ENCODE measurements at regions not wholly inside any gene's neighbourhood (a gene's known extent, or its start where the extent isn't known, plus 50 kb on each side); places are given as distances from the start of the nearest gene placed in this dataset.
A peak's percentile ranks its signal among the peaks of the same experiment; 100 is the strongest.

- in situ Hi-C loops (cut with HindIII; ENCODE audit: low sequenced_read_pairs), result no loop called here
- DNase-seq (ENCODE audit: low spot score), result no peak
Measured at GRCh38 chr2:103734911-103735310, 973.1 kb downstream of the TMEM182 start.

- in situ Hi-C loops (cut with HindIII; ENCODE audit: low sequenced_read_pairs), result no loop called here
- no peak for DNase-seq (ENCODE audit: low spot score)
Measured at GRCh38 chr2:103738108-103738507, 976.3 kb downstream of the TMEM182 start.

DNA sequence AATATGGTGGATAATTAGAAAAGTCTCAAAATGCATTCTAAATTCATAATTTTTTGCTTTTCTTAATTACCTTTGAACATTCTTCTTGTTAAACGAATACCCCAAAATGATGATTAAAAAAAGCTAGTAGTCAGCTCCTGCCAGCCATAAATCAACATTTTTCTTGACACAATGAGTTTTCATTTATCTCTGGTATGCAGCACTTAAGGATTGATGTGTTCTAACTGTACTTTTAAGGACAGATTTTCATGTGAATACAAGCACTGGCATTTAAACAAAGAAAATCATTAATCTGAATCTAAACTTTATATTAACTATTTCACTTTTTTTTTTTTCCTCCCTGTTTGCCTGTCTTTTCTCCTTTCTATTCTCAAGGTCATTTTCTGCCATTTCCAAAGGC is 976.8 kb downstream of the TMEM182 start:
- DNase-seq (ENCODE audit: low spot score), result no peak
- in situ Hi-C loops (cut with HindIII; ENCODE audit: low sequenced_read_pairs), result no loop called here

- in situ Hi-C loops (cut with HindIII; ENCODE audit: low sequenced_read_pairs), result no loop called here
- no peak for DNase-seq (ENCODE audit: low spot score)
Measured at GRCh38 chr2:103739186-103739585, 977.4 kb downstream of the TMEM182 start.

DNA sequence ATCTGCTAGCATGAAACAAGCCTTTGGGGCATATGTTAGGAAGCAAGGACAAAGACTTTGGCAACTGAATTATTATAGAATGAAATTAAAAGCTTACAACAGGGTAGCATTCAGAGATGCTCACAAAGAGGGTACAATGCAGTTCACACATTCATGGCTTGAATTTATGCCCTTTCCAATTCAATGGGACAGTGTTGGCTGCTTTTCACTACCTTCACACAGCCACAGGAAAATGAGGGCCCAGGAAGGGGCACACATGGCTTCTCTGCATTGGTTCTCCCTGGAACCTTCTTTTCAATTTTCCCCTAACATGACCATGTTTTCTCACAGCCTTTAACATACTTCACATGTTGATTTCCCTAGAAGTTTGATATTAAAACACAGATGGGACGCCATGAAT is 978.1 kb downstream of the TMEM182 start:
- no peak for DNase-seq (ENCODE audit: low spot score)
- in situ Hi-C loops (cut with HindIII; ENCODE audit: low sequenced_read_pairs), result no loop called here

DNA sequence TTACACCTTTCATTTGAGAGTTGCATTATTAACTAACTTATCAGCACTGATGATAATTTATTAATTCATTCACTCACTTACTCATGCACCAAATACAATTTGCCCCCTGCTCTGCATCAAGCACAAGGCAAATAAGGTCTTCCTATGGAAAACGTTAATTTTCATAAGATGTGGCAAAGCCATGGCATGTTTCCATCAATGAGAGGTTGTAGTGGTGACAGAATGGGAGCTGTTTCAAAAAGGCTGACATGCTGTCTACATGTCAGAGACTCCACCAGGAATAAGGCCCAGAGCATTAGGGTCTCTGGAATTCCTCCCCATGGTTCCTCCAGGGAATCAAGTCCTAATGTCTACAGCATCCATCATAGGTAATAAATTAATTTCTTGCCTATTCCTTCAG is 978.8 kb downstream of the TMEM182 start:
- in situ Hi-C loops (cut with HindIII; ENCODE audit: low sequenced_read_pairs), result no loop called here
- DNase-seq (ENCODE audit: low spot score), result no peak

DNA sequence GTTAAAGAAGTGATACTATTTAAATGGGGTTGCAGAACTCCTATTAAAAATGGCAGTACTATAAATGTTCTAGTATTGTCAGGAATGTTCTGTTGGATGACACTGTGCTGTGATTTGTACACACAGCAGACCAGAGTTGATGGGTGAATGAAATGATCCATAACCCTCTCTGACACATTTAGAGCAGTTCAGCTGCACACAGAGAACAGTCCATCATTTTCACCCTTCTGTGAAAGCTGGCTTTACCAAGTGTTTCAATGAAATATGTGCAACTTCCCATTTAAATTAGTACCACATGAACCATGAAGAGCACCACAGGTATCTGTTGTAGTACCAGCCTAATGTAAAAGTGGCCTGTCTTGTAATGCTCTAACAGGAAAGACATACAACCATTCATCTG is 981.4 kb downstream of the TMEM182 start:
- in situ Hi-C loops (cut with HindIII; ENCODE audit: low sequenced_read_pairs), result no loop called here
- no peak for DNase-seq (ENCODE audit: low spot score)

DNA sequence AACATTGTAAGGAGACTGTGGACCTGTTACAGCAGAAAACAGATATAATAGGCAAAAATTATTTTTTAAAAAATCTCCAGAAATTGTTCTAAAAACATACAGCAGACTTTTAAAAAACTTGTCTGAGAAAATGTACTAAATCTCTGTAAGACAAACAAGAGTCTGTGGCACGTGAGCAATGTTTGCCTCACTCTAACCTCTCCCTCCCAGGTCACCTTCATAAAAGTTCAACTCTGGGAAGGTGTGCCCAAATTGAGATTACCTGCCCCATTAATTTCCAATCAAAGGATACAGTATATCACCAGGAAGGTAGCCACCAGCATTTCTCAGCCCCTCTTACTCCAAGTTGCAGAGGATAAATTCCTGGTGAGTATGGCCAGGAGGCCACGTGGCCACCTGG is 992.7 kb downstream of the TMEM182 start:
- no peak for DNase-seq (ENCODE audit: low spot score)

DNA sequence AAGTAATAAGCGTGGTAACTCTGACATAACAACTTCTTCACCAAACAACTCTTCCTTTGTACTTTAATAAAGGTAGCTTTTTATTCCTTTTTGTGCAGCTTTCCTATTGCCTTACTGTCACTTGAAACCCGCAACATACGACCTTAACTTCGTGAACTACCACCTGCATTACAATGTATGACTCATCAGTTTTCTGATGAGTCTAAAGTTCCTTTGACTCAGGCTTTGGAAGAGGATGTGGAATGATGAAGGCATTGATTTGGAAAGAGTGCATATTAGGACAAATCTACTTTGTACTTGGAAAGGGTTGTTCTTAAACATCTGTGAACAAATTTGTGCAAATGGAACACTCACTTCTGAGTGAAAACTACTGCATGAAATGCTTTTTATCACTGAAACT is 1012.1 kb downstream of the TMEM182 start:
- no peak for DNase-seq (ENCODE audit: low spot score)
- in situ Hi-C loops (cut with HindIII; ENCODE audit: low sequenced_read_pairs), result no loop called here

More for the DNA sequence above, 992.7 kb downstream of the TMEM182 start:
- in situ Hi-C loops (cut with HindIII; ENCODE audit: low sequenced_read_pairs), result no loop called here

GRCh38 chr2:103780088-103780702 is 1018.4 kb downstream of the TMEM182 start:
- in situ Hi-C loops (cut with HindIII; ENCODE audit: low sequenced_read_pairs), result no loop called here
- no peak for DNase-seq (ENCODE audit: low spot score)

- DNase-seq (ENCODE audit: low spot score), result no peak
- in situ Hi-C loops (cut with HindIII; ENCODE audit: low sequenced_read_pairs), result no loop called here
Measured at GRCh38 chr2:103781313-103781712, 1019.5 kb downstream of the TMEM182 start.

DNA sequence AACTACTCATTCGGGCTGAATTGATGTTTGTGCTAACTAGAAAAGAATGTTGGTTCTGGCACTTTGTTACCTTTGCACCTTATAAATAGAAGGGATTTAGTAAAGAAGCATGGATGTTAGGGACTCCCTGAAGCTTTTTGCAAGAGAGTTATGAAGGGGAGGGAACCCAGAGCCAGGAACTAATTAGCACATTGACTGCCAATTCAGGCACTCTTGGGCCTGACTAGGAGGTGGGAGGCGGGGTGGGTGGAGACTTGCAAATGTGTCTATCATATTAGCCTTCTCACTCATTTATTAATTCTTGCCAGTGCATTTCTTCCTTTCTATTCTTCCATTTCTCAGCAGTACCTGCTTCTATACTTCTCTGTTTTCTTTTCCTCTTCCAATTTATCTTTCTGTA is 1022.4 kb downstream of the TMEM182 start:
- no peak for DNase-seq (ENCODE audit: low spot score)
- in situ Hi-C loops (cut with HindIII; ENCODE audit: low sequenced_read_pairs), result no loop called here

- in situ Hi-C loops (cut with HindIII; ENCODE audit: low sequenced_read_pairs), result no loop called here
- DNase-seq (ENCODE audit: low spot score), result no peak
Measured at GRCh38 chr2:103785432-103785831, 1023.6 kb downstream of the TMEM182 start.

- in situ Hi-C loops (cut with HindIII; ENCODE audit: low sequenced_read_pairs), result no loop called here
- no peak for DNase-seq (ENCODE audit: low spot score)
Measured at GRCh38 chr2:103785956-103786355, 1024.1 kb downstream of the TMEM182 start.

GRCh38 chr2:103788389-103788788 is 1026.6 kb downstream of the TMEM182 start:
- in situ Hi-C loops (cut with HindIII; ENCODE audit: low sequenced_read_pairs), result no loop called here
- no peak for DNase-seq (ENCODE audit: low spot score)

- in situ Hi-C loops (cut with HindIII; ENCODE audit: low sequenced_read_pairs), result no loop called here
- DNase-seq (ENCODE audit: low spot score), result no peak
Measured at GRCh38 chr2:103788951-103789350, 1027.1 kb downstream of the TMEM182 start.

DNA sequence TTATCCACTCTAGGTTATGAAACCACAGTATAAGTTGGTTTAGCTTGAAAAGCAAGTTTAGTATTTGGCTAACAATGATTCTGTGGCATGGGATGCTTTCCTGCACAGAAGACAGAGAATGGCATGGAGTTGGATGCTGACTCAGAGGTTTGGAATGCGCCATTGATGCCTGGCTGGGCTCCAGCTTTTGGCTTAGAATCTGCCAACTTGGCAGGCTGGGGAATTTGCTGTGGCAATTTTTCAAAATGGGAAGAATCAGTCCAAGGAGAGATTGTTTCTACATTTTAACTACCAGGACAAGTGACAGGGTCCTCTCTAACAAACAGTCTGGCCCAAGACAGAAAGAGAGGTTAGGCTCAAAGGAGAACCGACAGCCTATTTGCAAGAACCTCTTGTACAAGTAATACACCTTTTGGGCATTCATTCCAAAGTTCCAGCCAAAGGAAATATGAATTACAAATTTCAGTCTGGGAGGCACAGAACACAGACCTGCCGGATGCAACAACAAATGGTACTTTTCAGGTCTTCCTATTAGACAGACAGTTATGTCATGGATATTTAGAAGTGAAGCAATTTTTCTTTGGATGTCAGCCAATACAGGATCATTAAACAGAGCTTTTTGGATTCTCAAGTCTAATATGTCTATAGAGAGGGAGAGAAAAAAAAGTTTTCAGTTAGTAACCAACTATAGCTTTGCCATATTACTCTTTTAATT is 1027.7 kb downstream of the TMEM182 start:
- in situ Hi-C loops (cut with HindIII; ENCODE audit: low sequenced_read_pairs), result no loop called here
- peak; percentile 30 for DNase-seq (ENCODE audit: low spot score)

GRCh38 chr2:103792042-103792441 is 1030.2 kb downstream of the TMEM182 start:
- in situ Hi-C loops (cut with HindIII; ENCODE audit: low sequenced_read_pairs), result no loop called here
- DNase-seq (ENCODE audit: low spot score), result no peak

- in situ Hi-C loops (cut with HindIII; ENCODE audit: low sequenced_read_pairs), result no loop called here
- DNase-seq (ENCODE audit: low spot score), result no peak
Measured at GRCh38 chr2:103798291-103798690, 1036.5 kb downstream of the TMEM182 start.

DNA sequence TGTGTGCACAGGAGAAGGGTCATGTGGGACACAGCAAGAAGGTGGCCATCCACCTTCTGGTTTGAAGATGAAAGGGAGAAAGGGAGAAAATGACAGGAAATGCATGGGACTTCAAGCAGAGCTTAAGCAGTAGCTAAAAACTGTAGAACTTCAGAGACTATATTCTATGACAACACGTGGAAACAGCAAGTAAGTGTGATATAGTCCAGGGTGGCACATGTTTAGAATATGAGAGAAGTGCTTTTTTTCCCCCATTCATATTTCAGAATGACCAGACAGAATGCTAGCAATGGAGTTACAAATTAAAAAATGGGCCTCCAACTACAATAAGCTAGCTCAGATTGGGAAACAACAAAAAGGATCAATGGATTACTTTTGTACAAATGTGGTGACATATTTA is 1042.2 kb downstream of the TMEM182 start:
- in situ Hi-C loops (cut with HindIII; ENCODE audit: low sequenced_read_pairs), result no loop called here
- no peak for DNase-seq (ENCODE audit: low spot score)

GRCh38 chr2:103805746-103806145 is 1043.9 kb downstream of the TMEM182 start:
- DNase-seq (ENCODE audit: low spot score), result no peak
- in situ Hi-C loops (cut with HindIII; ENCODE audit: low sequenced_read_pairs), result no loop called here

Measured in G401 (cell line).